ENCODE measurements at regions not wholly inside any gene's neighbourhood (a gene's known extent, or its start where the extent isn't known, plus 50 kb on each side); places are given as distances from the start of the nearest gene placed in this dataset.

DNA sequence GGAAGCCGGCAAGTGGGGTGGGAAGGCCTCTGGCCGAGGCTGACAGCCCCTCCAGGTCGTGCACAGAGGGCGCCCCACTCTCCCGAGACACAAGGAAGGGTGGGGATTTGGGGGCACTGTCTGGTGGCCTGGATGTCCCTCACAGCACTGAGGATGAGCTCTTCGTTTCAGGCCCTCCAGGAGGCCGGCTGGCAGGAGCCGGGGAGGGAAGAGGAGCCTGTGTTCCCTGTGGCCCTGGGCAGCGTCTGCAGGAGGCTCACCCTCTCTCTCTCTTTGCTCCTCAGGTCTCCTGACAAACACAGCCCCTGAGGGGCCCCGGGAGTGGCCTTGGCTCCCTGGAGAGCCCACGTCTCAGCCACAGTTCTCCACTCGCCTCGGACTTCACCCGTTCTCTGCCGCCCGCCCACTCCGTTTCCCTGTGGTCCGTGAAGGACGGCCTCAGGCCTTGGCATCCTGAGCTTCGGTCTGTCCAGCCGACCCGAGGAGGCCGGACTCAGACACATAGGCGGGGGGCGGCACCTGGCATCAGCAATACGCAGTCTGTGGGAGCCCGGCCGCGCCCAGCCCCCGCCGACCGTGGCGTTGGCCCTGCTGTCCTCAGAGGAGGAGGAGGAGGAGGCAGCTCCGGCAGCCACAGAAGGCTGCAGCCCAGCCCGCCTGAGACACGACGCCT, 1078.0 kb downstream of the BRD1 start:
- no peak for ATAC-seq (ENCODE audit: low read depth)
- H3K36me3 ChIP-seq (replicated peaks in 1 of 2; ENCODE audit: control extremely low read depth in 1 of 2, control insufficient read depth in 1 of 2, extremely low read depth in 1 of 2, insufficient read depth in 2 of 2, low read length in 1 of 2) = no peaks in the 10 kb centered on the region
- intact Hi-C loops (cut with micrococcal nuclease) = no loop called here
- no peaks in the 10 kb centered on the region for H3K27me3 ChIP-seq (replicated peaks in 1 of 4; ENCODE audit: control extremely low read depth in 1 of 4, control insufficient read depth in 3 of 4, insufficient read depth in 4 of 4, low read length in 3 of 4)
- no peak overlapping the region for H3K9ac ChIP-seq (ENCODE audit: low read length)
- CTCF ChIA-PET = no interaction called here
- H3K79me2 ChIP-seq (ENCODE audit: control insufficient read depth, insufficient read depth, low read length) = no peaks in the 10 kb centered on the region
- no peak overlapping the region for H3K27ac Mint-ChIP-seq
- TF ChIP-seq, protein P1, sequence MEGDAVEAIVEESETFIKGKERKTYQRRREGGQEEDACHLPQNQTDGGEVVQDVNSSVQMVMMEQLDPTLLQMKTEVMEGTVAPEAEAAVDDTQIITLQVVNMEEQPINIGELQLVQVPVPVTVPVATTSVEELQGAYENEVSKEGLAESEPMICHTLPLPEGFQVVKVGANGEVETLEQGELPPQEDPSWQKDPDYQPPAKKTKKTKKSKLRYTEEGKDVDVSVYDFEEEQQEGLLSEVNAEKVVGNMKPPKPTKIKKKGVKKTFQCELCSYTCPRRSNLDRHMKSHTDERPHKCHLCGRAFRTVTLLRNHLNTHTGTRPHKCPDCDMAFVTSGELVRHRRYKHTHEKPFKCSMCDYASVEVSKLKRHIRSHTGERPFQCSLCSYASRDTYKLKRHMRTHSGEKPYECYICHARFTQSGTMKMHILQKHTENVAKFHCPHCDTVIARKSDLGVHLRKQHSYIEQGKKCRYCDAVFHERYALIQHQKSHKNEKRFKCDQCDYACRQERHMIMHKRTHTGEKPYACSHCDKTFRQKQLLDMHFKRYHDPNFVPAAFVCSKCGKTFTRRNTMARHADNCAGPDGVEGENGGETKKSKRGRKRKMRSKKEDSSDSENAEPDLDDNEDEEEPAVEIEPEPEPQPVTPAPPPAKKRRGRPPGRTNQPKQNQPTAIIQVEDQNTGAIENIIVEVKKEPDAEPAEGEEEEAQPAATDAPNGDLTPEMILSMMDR (IDR thresholded peaks at IDR 0.05) = no peak
- TF ChIP-seq EZH2 (IDR thresholded peaks at IDR 0.05; ENCODE audit: borderline replicate concordance, insufficient read depth, low read depth, low read length, poor library complexity, severe bottlenecking) = no peak
- no peak overlapping the region for H2AFZ ChIP-seq (ENCODE audit: insufficient read depth, low read depth, low read length, poor library complexity, severe bottlenecking)
- H3K4me1 ChIP-seq (ENCODE audit: control insufficient read depth in 2 of 2, insufficient read depth in 2 of 2, low read length in 2 of 2) = no peaks in the 10 kb centered on the region
- WGBS (ENCODE audit: insufficient coverage) = 92% methylated on average over 37 of the region's 37 CpGs
- no peaks in the 10 kb centered on the region for H3K27me3 Mint-ChIP-seq
- no peaks in the 10 kb centered on the region for H4K20me1 ChIP-seq (ENCODE audit: control insufficient read depth, insufficient read depth, low read length, poor library complexity, severe bottlenecking)
- no peak for DNase-seq
- no peak overlapping the region for H3K4me3 ChIP-seq (ENCODE audit: control extremely low read depth in 1 of 5, extremely low read depth in 1 of 5, insufficient read depth in 1 of 5, low read depth in 2 of 5, low read length in 4 of 5)
- peaks cover 0 to 42% (median 0%) of the 10 kb centered on the region in 3 donors for H3K9me3 ChIP-seq (ENCODE audit: control extremely low read depth in 1 of 3, control insufficient read depth in 2 of 3, insufficient read depth in 1 of 3, low read length in 2 of 3)
- no peaks in the 10 kb centered on the region for H3K9me3 Mint-ChIP-seq (ENCODE audit: insufficient read depth)
- H3K27ac ChIP-seq (ENCODE audit: low read length in 2 of 2) = no peak overlapping the region
- no peak overlapping the region for H3K4me3 Mint-ChIP-seq
- no peak overlapping the region for H3K4me2 ChIP-seq (replicated peaks; ENCODE audit: low read depth, low read length, poor library complexity, severe bottlenecking)
- POLR2A ChIA-PET = no interaction called here
- no peaks in the 10 kb centered on the region for H3K4me1 Mint-ChIP-seq

DNA sequence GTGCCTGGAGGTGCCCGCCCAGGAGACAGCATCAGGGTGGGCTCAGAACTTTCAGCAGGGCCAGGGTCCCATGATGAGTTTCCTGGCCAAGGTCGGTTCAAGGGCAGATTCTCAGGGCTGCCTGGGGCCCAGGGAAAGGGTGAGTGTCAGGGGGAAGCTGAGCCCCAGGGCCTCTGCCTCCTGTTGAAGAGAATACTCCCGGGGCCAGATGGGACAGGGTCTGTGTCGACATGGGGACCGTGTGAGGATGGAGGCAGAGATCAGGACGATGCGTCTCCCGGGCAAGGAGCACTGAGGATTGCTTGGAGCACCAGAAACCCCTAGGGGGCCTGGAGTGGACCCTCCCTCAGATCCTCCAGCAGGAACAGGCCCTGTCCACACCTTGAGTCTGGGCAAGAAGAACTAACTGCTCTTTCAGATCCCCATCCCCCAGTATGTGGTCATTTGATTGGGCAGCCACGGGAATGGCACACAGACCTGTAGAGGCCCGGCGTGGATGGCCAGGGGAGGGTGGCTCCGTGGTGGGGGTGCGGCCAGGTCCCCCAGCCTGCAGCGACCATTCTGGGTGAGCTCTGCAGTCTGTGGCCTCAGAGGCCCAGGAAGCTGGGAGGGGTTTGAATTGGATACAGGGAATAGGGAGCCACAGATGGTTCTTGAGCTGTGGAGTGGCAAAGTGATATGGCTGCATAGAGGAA, 1078.7 kb downstream of the BRD1 start:
- ATAC-seq (ENCODE audit: low read depth) = no peak
- Mint-ChIP-seq H3K27ac (no peak overlapping the region), H3K9me3 (ENCODE audit: insufficient read depth) (no peaks in the 10 kb centered on the region), H3K27me3 (no peaks in the 10 kb centered on the region), H3K4me1 (no peaks in the 10 kb centered on the region), H3K4me3 (no peak overlapping the region)
- no peak for DNase-seq
- WGBS (ENCODE audit: insufficient coverage) = 85% methylated on average over 13 of the region's 14 CpGs
- no peaks in the 10 kb centered on the region for H3K36me3 ChIP-seq (replicated peaks in 1 of 2; ENCODE audit: control extremely low read depth in 1 of 2, control insufficient read depth in 1 of 2, extremely low read depth in 1 of 2, insufficient read depth in 2 of 2, low read length in 1 of 2)
- no peak overlapping the region for H3K9ac ChIP-seq (ENCODE audit: low read length)
- H3K9me3 ChIP-seq (ENCODE audit: control extremely low read depth in 1 of 3, control insufficient read depth in 2 of 3, insufficient read depth in 1 of 3, low read length in 2 of 3) = peaks cover 0 to 41% (median 0%) of the 10 kb centered on the region in 3 donors
- H2AFZ ChIP-seq (ENCODE audit: insufficient read depth, low read depth, low read length, poor library complexity, severe bottlenecking) = no peak overlapping the region
- H4K20me1 ChIP-seq (ENCODE audit: control insufficient read depth, insufficient read depth, low read length, poor library complexity, severe bottlenecking) = no peaks in the 10 kb centered on the region
- ChIA-PET CTCF (no interaction called here), POLR2A (no interaction called here)
- intact Hi-C loops (cut with micrococcal nuclease) = no loop called here
- TF ChIP-seq, protein P1 (IDR thresholded peaks at IDR 0.05) = no peak
- TF ChIP-seq EZH2 (IDR thresholded peaks at IDR 0.05; ENCODE audit: borderline replicate concordance, insufficient read depth, low read depth, low read length, poor library complexity, severe bottlenecking) = no peak
- H3K27ac ChIP-seq (ENCODE audit: low read length in 2 of 2) = no peak overlapping the region
- no peak overlapping the region for H3K4me2 ChIP-seq (replicated peaks; ENCODE audit: low read depth, low read length, poor library complexity, severe bottlenecking)
- H3K4me3 ChIP-seq (ENCODE audit: control extremely low read depth in 1 of 5, extremely low read depth in 1 of 5, insufficient read depth in 1 of 5, low read depth in 2 of 5, low read length in 4 of 5) = no peak overlapping the region
- no peaks in the 10 kb centered on the region for H3K27me3 ChIP-seq (replicated peaks in 1 of 4; ENCODE audit: control extremely low read depth in 1 of 4, control insufficient read depth in 3 of 4, insufficient read depth in 4 of 4, low read length in 3 of 4)
- H3K4me1 ChIP-seq (ENCODE audit: control insufficient read depth in 2 of 2, insufficient read depth in 2 of 2, low read length in 2 of 2) = no peaks in the 10 kb centered on the region
- no peaks in the 10 kb centered on the region for H3K79me2 ChIP-seq (ENCODE audit: control insufficient read depth, insufficient read depth, low read length)
